ENCODE measurements at regions not wholly inside any gene's neighbourhood (a gene's known extent, or its start where the extent isn't known, plus 50 kb on each side); places are given as distances from the start of the nearest gene placed in this dataset.

DNA sequence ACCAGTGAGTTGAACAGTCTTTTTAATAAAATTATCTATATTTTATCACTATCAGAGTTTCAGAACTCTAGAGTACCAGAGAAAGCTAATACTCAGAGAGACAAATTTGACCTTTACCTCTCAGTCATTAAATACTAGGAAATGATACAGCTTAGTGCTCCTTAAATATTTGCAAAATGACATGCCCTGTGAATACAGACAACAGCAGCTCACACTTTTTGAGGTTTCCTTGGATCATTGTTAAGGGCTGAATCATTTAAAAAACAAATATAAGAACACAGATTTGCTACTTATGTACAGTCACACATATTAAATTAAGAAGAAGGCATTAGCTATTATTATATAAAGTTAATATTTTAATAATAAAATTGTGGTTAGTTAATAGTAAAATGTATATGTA, 1158.7 kb upstream of the EYS start:
- TF ChIP-seq, protein P1, sequence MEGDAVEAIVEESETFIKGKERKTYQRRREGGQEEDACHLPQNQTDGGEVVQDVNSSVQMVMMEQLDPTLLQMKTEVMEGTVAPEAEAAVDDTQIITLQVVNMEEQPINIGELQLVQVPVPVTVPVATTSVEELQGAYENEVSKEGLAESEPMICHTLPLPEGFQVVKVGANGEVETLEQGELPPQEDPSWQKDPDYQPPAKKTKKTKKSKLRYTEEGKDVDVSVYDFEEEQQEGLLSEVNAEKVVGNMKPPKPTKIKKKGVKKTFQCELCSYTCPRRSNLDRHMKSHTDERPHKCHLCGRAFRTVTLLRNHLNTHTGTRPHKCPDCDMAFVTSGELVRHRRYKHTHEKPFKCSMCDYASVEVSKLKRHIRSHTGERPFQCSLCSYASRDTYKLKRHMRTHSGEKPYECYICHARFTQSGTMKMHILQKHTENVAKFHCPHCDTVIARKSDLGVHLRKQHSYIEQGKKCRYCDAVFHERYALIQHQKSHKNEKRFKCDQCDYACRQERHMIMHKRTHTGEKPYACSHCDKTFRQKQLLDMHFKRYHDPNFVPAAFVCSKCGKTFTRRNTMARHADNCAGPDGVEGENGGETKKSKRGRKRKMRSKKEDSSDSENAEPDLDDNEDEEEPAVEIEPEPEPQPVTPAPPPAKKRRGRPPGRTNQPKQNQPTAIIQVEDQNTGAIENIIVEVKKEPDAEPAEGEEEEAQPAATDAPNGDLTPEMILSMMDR (IDR thresholded peaks at IDR 0.05; ENCODE audit: borderline replicate concordance, extremely low read depth, insufficient read depth), result no peak
- no peak for FAIRE-seq
- intact Hi-C loops (cut with DNase I), result no loop called here

DNA sequence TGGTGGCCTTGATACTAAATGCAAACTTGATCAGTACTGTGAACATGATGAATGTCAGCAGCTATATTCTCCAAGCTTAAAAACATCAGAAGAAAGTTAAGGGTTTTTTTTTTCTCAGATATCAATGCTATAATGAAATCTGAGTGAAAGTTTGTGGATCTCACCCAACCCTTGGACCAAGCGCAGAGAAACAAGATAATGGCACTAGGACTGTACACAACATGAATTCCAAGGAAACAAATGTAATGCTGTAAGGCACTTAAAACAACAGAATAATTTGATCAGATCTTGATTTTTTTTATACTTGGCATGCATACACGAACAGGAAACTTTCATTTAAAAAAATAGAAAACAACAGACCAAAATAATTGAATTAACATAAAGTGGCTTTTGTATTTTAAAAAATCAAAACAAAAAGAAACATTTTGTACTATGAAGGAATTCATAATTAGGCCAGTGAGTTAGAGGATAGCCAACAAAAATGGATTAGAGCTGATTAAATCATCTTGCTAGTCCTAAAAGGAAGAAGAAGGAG, 1154.0 kb upstream of the EYS start:
- H3K27ac ChIP-seq (ENCODE audit: low read depth in 2 of 2, low read length in 2 of 2), result no peak overlapping the region
- no peaks in the 10 kb centered on the region for H3K4me1 ChIP-seq (ENCODE audit: control insufficient read depth in 2 of 3, insufficient read depth in 2 of 3, low read depth in 1 of 3, low read length in 3 of 3)
- no peak overlapping the region for H3K4me3 ChIP-seq (ENCODE audit: low read length in 3 of 3)
- intact Hi-C loops (cut with DNase I), result no loop called here
- H3K9ac ChIP-seq (ENCODE audit: low read length in 3 of 3), result no peak overlapping the region
- H3K36me3 ChIP-seq (ENCODE audit: control insufficient read depth in 2 of 3, insufficient read depth in 3 of 3, low read length in 3 of 3), result no peaks in the 10 kb centered on the region
- H3K9me3 ChIP-seq (ENCODE audit: control insufficient read depth in 2 of 3, insufficient read depth in 1 of 3, low read length in 3 of 3), result no peaks in the 10 kb centered on the region
- FAIRE-seq, result no peak
- no peaks in the 10 kb centered on the region for H3K27me3 ChIP-seq (ENCODE audit: control insufficient read depth, insufficient read depth, low read length)
- DNase-seq, result no peak
- TF ChIP-seq, protein P1 (IDR thresholded peaks at IDR 0.05; ENCODE audit: borderline replicate concordance, extremely low read depth, insufficient read depth), result no peak

More for the DNA sequence above, 1158.7 kb upstream of the EYS start:
- H3K9me3 ChIP-seq (ENCODE audit: control insufficient read depth in 2 of 3, insufficient read depth in 1 of 3, low read length in 3 of 3), result no peaks in the 10 kb centered on the region
- H3K4me3 ChIP-seq (ENCODE audit: low read length in 3 of 3), result no peak overlapping the region
- H3K27me3 ChIP-seq (ENCODE audit: control insufficient read depth, insufficient read depth, low read length), result no peaks in the 10 kb centered on the region
- no peak overlapping the region for H3K27ac ChIP-seq (ENCODE audit: low read depth in 2 of 2, low read length in 2 of 2)
- H3K4me1 ChIP-seq (ENCODE audit: control insufficient read depth in 2 of 3, insufficient read depth in 2 of 3, low read depth in 1 of 3, low read length in 3 of 3), result no peaks in the 10 kb centered on the region
- no peak overlapping the region for H3K9ac ChIP-seq (ENCODE audit: low read length in 3 of 3)
- H3K36me3 ChIP-seq (ENCODE audit: control insufficient read depth in 2 of 3, insufficient read depth in 3 of 3, low read length in 3 of 3), result no peaks in the 10 kb centered on the region
- DNase-seq, result no peak

DNA sequence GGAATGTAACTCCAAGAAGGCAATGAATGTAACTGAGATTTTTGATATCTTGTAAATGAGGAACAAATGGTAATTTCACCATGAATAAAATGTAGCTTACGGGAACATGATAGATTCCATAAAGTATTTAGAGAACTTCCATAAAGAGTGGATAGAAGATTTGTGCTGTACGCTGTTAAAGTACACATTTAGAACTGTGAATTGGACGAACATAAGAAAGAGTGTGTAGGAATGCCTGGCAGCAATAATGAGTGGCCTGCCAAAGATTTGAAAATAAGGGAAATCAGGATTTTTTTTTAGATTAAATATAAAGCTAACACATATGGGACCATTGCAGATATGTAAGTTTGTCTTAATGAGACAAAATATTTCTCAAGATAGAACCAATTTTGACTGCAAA, 1153.3 kb upstream of the EYS start:
- DNase-seq (no peak), FAIRE-seq (no peak)
- intact Hi-C loops (cut with DNase I), result no loop called here
- no peak overlapping the region for H3K9ac ChIP-seq (ENCODE audit: low read length in 3 of 3)
- no peaks in the 10 kb centered on the region for H3K36me3 ChIP-seq (ENCODE audit: control insufficient read depth in 2 of 3, insufficient read depth in 3 of 3, low read length in 3 of 3)
- H3K27me3 ChIP-seq (ENCODE audit: control insufficient read depth, insufficient read depth, low read length), result no peaks in the 10 kb centered on the region
- H3K4me1 ChIP-seq (ENCODE audit: control insufficient read depth in 2 of 3, insufficient read depth in 2 of 3, low read depth in 1 of 3, low read length in 3 of 3), result no peaks in the 10 kb centered on the region
- H3K9me3 ChIP-seq (ENCODE audit: control insufficient read depth in 2 of 3, insufficient read depth in 1 of 3, low read length in 3 of 3), result no peaks in the 10 kb centered on the region
- no peak overlapping the region for H3K4me3 ChIP-seq (ENCODE audit: low read length in 3 of 3)
- TF ChIP-seq, protein P1 (IDR thresholded peaks at IDR 0.05; ENCODE audit: borderline replicate concordance, extremely low read depth, insufficient read depth), result no peak
- H3K27ac ChIP-seq (ENCODE audit: low read depth in 2 of 2, low read length in 2 of 2), result no peak overlapping the region

DNA sequence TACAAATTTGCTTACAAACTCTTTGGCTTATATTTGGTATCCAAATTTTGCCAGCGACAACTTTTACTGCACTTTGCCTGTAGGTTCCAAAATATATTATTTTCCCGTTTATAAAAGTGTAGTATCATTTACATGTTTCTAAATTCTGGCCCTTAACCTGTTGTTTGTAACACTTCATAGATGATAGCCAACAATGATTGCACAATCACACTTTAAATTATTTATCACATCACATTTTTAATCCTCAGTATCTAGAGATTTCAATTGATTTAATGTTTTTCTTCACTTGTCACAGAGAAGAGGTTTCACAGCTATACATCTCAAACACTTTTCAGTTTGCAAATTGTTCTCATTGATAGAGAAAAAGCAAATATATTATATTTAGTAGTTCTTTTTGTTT, 1151.2 kb upstream of the EYS start:
- FAIRE-seq (no peak), DNase-seq (no peak)
- Histone ChIP-seq H3K4me1 (ENCODE audit: control insufficient read depth in 2 of 3, insufficient read depth in 2 of 3, low read depth in 1 of 3, low read length in 3 of 3) (no peaks in the 10 kb centered on the region), H3K36me3 (ENCODE audit: control insufficient read depth in 2 of 3, insufficient read depth in 3 of 3, low read length in 3 of 3) (no peaks in the 10 kb centered on the region), H3K4me3 (ENCODE audit: low read length in 3 of 3) (no peak overlapping the region), H3K9ac (ENCODE audit: low read length in 3 of 3) (no peak overlapping the region), H3K9me3 (ENCODE audit: control insufficient read depth in 2 of 3, insufficient read depth in 1 of 3, low read length in 3 of 3) (no peaks in the 10 kb centered on the region), H3K27ac (ENCODE audit: low read depth in 2 of 2, low read length in 2 of 2) (no peak overlapping the region), H3K27me3 (ENCODE audit: control insufficient read depth, insufficient read depth, low read length) (no peaks in the 10 kb centered on the region)
- intact Hi-C loops (cut with DNase I), result no loop called here
- TF ChIP-seq, protein P1 (IDR thresholded peaks at IDR 0.05; ENCODE audit: borderline replicate concordance, extremely low read depth, insufficient read depth), result no peak
